K562 (cell line): ENCODE measurements at regions not wholly inside any gene's neighbourhood (a gene's known extent, or its start where the extent isn't known, plus 50 kb on each side); places are given as distances from the start of the nearest gene placed in this dataset.

Experiments used
- CBX1 ChIP-seq: sonication (generic); IDR thresholded peaks from 2 replicates; pipeline ENCODE4 v1.6.1; 2016; ENCODE audit warnings: antibody characterized with exemption, low read depth, mild to moderate bottlenecking
- IRF2 ChIP-seq: sonication (generic); formaldehyde crosslinking; IDR thresholded peaks from 2 replicates; pipeline ENCODE4 v1.8.1; 2022; ENCODE audit warnings: mild to moderate bottlenecking, missing genetic modification reagents
- PHTF2 ChIP-seq: fragments of 250-450 bp; sonication (Bioruptor Pico); IDR thresholded peaks from 2 replicates; pipeline ENCODE4 v1.5.0; 2021; ENCODE audit warnings: mild to moderate bottlenecking
- SETDB1 ChIP-seq: IDR thresholded peaks from one replicate; pipeline ENCODE4 v1.6.1; 2012; ENCODE audit warnings: low read length, control low read depth, inconsistent platforms
- ZC3H4 ChIP-seq: sonication (generic); formaldehyde crosslinking; IDR thresholded peaks from 2 replicates; pipeline ENCODE4 v1.9.0; 2021; ENCODE audit warnings: missing genetic modification reagents, borderline replicate concordance
- TF ChIP-seq, protein P1 (sequence below): conservative IDR thresholded peaks from 2 replicates; pipeline ENCODE4 v1.6.1; 2011; ENCODE audit warnings: low read depth, mild to moderate bottlenecking, low read length; ENCODE audit not compliant: control insufficient read depth
- TF ChIP-seq, protein P2 (sequence below): fragments of 450-650 bp; formaldehyde crosslinking; IDR thresholded peaks from 2 replicates; pipeline ENCODE4 v1.4.0; 2020; ENCODE audit warnings: mild to moderate bottlenecking
- TF ChIP-seq, protein P3 (sequence below): fragments of 250-450 bp; sonication (Bioruptor Pico); IDR thresholded peaks from 2 replicates; pipeline ENCODE4 v1.8.0; 2021; ENCODE audit warnings: mild to moderate bottlenecking, moderate library complexity

DNA sequence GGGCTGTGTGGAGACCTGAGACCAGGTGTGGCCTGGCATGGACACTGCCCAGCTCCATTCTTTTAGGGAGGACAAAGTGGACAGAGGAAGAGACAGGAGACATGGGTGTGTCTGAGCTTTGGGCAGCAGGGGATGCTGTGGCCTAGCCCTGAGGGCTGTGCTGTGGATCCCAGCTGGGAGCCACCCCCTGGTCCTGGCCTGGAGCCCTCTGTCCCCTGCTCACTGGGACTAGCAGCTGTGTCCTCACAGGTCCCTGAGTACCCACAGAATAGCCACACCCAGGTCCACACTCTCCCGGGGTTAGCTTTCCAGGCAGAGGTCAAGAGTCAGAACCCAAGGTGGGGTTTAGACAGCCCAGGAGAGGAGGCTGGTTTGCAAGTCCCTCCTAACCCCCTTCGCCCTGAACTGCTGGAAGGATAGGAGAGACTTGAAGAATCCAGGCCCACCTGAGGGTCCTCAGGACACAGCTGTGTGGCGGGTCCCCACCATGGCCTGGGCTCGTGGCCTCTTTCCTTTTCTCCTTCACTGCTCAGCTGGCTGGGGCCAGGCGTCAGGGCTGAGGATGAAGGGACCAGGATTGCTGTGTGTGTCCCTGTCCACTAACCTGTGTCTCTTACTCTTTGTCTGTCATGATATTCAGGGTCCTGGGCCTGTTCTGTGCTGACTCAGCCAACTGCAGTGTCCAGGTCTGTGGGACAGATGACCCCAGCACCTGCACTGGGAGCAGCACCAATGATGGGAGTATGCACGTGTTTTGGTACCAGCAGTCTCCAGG is 78.5 kb upstream of the VPREB1 start (continued):
- TF ChIP-seq, protein P1, sequence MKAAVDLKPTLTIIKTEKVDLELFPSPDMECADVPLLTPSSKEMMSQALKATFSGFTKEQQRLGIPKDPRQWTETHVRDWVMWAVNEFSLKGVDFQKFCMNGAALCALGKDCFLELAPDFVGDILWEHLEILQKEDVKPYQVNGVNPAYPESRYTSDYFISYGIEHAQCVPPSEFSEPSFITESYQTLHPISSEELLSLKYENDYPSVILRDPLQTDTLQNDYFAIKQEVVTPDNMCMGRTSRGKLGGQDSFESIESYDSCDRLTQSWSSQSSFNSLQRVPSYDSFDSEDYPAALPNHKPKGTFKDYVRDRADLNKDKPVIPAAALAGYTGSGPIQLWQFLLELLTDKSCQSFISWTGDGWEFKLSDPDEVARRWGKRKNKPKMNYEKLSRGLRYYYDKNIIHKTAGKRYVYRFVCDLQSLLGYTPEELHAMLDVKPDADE = no peak
- TF ChIP-seq PHTF2 (CRISPR knock-in tag) (no peak), ZC3H4 (CRISPR knock-in tag) (0 out of 2 replicates have a peak, but pooled peaks have one; percentile 51), SETDB1 (no peak), IRF2 (CRISPR knock-in tag) (no peak; the same call in 1 of the 2 replicates), CBX1 (no peak)
- TF ChIP-seq, protein P2, sequence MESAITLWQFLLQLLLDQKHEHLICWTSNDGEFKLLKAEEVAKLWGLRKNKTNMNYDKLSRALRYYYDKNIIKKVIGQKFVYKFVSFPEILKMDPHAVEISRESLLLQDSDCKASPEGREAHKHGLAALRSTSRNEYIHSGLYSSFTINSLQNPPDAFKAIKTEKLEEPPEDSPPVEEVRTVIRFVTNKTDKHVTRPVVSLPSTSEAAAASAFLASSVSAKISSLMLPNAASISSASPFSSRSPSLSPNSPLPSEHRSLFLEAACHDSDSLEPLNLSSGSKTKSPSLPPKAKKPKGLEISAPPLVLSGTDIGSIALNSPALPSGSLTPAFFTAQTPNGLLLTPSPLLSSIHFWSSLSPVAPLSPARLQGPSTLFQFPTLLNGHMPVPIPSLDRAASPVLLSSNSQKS (CRISPR knock-in tag) = no peak
- TF ChIP-seq, protein P3, sequence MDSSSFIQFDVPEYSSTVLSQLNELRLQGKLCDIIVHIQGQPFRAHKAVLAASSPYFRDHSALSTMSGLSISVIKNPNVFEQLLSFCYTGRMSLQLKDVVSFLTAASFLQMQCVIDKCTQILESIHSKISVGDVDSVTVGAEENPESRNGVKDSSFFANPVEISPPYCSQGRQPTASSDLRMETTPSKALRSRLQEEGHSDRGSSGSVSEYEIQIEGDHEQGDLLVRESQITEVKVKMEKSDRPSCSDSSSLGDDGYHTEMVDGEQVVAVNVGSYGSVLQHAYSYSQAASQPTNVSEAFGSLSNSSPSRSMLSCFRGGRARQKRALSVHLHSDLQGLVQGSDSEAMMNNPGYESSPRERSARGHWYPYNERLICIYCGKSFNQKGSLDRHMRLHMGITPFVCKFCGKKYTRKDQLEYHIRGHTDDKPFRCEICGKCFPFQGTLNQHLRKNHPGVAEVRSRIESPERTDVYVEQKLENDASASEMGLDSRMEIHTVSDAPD = no peak
- TF ChIP-seq, all 486 proteins: peak for 23
